ENCODE measurements at regions not wholly inside any gene's neighbourhood (a gene's known extent, or its start where the extent isn't known, plus 50 kb on each side); places are given as distances from the start of the nearest gene placed in this dataset.

DNA sequence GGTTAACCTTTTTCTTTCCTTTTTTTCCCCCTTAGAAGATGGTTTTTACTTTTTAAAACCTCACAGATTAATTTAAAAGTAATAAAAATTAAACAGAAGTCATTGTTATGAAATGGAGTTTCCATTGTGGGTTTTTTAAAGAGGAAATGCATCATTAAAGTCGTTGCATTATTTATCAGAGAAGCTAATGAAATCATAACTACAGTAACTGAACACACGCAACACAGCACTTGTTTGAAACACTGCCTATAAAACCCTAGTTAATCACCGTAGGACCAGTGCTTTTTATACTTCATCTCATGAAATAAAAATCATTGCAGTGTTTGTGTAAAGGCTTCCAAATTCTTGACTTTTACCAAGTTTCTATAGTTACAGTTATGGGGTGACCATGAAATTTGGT lies 82.4 kb upstream of the NTRK2 start:
- DNase-seq (ENCODE audit: low read depth): no peak

DNA sequence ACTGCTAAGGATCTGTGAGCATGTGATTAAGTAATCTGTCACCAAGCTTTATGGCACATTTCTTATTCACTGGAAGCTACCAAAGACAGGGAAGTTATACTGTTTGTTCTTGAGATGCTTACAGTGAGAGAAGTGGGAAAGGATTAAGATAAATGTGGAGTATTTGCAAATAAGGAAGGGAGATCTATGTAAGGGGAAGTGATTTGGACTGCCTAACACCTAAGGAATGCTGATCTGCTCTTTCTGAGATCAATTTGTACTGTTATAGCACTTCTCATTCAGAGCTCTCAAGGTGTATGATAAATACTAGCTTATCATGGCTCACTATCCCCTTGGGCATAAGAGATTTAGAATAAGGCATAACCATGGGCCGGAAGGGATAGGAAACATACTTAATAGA lies 80.0 kb upstream of the NTRK2 start:
- no peak for DNase-seq (ENCODE audit: low read depth)

DNA sequence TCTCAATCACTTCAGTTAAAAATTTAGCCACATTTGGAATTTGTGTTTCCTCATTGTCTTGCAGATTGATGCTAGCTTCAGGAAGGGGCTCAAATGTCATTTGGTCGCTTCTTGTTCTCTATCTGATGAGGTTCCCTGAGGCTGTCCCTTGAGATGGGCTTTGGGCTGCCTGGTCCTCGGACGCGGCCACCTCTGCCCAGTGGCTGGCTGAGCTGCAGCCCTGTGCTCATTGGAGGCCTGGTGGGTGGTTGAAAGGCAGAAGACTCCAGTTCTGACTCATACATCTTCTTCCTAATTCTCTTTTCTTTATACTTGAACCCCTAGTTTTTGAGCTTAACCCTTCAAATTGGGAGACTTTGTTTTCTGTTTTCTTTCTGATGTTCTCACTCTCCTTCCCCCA lies 78.8 kb upstream of the NTRK2 start:
- DNase-seq (ENCODE audit: low read depth): no peak

DNA sequence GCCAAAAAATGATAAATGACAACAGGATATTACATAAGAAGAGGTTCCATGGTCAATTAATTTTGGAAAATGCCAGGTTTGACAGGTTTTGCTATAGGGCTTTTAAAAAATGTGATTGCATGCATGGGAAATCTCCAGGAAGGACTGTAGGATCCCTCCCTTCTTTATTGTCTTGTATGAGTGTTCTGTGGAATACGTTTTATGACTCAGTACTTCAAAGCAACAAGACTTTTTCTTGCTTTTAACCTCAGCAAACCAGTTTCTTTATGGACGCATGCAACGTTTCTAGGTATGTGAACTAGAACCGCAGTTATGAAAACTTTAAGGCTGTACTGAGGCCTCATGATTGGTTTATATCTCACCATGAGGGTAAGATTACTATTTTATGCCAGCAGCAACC lies 76.6 kb upstream of the NTRK2 start:
- no peak for DNase-seq (ENCODE audit: low read depth)

DNA sequence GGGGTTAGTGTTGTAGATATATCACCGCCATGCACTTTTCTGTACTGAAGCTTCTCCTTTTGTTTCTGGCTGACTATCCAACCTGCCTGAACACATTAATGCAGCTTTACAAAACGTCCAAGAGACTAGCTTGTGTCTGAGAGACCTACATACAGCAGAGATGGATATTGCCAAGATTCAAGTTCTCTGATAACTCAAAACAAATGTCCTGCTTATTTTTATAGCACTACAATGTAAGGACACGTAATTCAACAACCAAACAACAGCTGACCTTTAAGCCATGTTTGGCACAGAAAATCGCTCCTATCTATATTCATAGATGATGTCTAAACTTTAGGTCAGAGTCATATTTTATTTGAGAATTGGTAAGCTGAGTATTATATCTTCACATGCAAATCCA lies 76.2 kb upstream of the NTRK2 start:
- DNase-seq (ENCODE audit: low read depth): no peak

DNA sequence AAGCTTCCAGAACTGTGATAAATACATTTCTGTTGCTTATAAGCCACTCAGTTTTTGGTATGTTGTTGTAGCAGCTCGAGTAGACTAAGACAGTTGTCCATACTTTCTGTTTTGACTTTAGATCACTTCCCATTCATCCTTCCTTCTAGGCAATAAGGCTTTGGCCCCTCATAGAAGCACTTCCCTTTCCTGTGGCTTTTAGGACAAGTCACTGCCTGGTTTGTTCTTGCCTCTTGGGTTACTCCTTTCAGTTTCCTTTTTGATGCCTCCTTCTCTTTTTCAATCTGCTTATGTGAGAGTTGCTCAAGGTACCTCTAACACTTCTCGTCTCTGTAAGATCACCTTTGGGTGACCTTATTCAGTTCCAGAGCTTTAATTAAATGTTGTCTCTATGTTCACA lies 72.4 kb upstream of the NTRK2 start:
- no peak for DNase-seq (ENCODE audit: low read depth)

DNA sequence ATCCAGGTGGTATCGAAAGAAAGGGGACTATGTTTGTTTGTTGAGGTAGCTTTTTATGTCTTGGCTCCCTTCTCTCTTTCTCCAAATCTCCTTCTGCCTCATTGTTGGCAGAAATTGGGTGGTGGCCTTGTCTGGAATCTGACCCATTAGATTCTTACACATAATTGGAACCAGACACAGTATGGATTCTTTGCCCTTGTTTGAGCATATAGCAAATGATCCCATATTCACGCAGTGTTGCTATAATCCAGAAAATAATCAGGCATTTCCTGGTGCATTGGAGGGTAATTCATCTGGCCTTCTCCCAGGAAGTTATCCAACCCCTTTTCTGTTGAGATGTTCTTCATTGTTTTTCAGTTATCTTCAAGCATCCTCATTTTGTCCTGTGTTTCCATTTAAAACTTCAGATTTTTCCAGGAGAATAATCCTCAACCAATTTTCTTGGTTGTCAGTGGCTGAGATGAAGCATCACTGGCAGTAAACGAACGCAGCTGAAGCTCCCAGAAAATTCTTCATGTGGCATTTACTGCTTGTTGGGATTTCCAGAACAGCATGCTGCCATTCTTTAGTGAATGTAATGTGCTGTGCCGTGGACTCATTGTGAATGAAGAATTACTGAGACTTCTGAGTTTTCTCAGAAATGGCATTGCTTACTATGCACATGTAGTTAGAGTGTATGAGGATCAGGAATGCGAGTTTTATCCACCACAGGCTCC lies 70.5 kb upstream of the NTRK2 start:
- no peak for DNase-seq (ENCODE audit: low read depth)

DNA sequence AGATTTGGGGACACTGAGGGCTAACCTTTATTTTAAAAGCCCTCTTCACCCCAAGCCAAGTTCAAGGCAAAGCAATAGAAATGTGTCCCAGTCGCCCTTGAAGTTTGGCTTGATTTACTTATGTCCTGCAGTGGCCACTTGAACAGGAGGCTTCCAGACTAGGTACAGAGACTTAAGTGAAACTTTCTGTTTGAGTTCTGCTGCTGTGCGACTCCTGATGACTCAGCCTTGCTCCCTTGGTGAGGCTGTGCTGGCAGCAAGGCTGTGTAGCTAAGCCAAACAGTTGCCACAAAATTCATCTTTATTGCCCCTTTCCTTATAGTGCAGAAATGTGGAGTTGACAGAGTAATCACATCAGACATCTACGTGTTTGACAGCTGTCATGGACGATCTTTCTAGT lies 68.8 kb upstream of the NTRK2 start:
- no peak for DNase-seq (ENCODE audit: low read depth)

DNA sequence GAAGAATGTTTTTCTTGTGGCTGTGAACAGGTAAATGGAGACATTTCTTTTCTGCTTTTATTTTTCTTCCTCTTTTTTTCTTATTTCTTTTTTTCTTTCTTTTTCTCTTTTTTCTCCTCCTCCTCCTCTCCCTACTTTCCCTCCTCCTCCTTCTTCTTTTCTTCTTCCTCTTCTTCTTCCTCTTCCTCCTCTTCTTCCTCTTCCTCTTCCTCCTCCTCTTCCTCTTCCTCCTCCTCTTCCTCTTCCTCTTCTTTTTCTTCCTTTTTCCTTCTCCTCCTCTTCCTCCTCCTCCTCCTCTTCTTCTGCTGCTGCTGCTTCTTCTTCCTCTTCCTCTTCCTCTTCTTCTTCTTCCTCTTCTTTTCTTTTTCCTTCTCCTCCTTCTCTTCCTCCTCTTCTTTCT lies 65.3 kb upstream of the NTRK2 start:
- DNase-seq (ENCODE audit: low read depth): no peak

DNA sequence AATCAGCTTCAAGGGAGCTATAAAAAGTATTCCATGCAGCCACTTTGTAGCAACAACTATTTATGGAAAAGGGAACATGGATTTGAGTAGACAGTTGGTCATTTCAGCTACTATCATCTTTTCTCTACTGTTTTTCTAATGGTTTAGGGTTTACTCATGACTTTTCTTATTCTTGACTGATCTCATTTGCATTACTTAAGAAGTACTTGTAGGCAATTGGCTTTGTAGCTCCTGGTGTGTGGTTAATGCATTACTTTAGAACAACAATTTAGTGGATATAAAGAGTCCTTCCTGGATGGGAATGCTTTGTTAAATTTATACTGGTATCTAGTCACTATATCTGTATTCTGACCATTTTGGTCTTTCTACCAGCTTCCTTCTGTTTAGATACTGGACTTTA lies 59.8 kb upstream of the NTRK2 start:
- no peak for DNase-seq (ENCODE audit: low read depth)

DNA sequence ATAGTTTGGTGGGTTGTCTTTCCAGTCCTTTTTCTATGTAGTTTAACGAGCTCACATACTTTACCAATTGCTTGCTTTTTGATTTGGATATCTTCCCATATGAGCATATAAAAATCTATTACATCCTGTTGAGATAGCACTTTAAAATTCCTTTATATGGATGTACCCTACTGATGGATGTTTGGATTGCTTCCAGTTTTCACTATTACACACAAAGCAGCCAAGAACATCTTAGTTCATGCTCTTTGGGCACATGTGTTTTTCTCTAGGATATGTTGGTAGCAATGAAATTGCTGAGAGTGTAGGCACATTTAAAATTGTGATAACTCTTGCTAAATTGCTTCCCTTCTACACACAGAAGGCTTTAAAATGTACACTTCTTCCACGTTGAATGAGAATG lies 56.1 kb upstream of the NTRK2 start:
- DNase-seq (ENCODE audit: low read depth): no peak

DNA sequence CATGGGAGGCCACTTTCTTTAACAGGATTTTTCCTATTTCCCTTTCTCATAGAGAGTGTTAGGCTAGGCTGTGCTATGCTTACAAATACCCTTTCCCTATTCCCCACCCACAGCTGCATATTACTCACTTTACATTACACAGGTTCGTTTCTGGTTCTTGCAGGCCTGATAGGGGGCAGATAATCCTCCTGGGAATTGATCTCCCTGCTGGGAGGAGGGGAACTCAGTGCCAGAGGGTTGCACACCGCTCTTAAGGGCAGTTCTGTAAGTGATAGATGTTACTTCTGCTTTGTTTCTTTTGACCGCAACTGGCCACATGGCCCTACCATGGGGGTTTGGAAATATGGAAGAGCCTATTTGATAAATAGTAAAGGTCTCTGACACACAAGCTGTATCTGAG lies 54.0 kb upstream of the NTRK2 start:
- no peak for DNase-seq (ENCODE audit: low read depth)

DNA sequence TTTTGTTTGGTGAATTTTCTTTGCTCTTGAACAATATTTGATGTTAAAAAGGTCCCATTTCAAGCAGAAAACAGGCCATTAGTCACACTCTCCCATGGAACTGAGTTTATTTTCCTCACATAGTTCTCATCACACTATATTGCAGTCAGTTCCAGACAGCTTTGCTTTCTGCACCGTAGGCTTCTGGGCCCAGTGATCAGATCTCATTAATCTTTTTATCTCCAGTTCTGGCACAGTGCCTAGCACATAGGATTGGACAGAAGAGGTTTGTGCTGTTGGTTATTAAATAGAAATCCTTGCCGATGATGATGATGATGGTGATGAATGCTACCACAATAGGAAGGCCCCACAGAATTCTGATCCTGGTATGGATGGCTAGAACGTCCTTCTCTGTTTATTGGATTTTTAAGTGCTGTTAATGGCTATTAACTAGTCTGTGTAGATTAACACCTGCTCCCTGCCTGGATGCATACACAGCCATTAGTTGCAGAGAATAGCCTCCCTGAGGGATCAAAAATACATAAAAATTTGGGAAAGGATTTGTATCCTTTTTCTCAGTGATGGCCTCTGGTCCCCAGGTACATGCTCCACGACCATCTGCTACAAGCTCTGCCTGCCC lies 52.0 kb upstream of the NTRK2 start:
- no peak for DNase-seq (ENCODE audit: low read depth)

Data from GM04504 (cell line).